Nephron progenitor cell (in vitro differentiated cells): ENCODE measurements at regions not wholly inside any gene's neighbourhood (a gene's known extent, or its start where the extent isn't known, plus 50 kb on each side); places are given as distances from the start of the nearest gene placed in this dataset.
A peak's percentile ranks its signal among the peaks of the same experiment; 100 is the strongest.

Experiments used
- DNase-seq: peaks from one replicate; pipeline ENCODE4 v3.0.0; 2021
- H3K27ac Mint-ChIP-seq: 2 replicates; pipeline ENCODE4 v1.8.0; 2021; ENCODE audit warnings: mild to moderate bottlenecking, moderate library complexity, mixed read lengths
- H3K27me3 Mint-ChIP-seq: 2 replicates; pipeline ENCODE4 v1.8.0; 2021; ENCODE audit warnings: mild to moderate bottlenecking, low read depth, mixed read lengths; ENCODE audit not compliant: poor library complexity
- H3K36me3 Mint-ChIP-seq: 2 replicates; pipeline ENCODE4 v1.8.0; 2021; ENCODE audit warnings: low read depth, mixed read lengths
- H3K4me1 Mint-ChIP-seq: 2 replicates; pipeline ENCODE4 v1.8.0; 2021; ENCODE audit warnings: mixed read lengths
- H3K4me3 Mint-ChIP-seq: 2 replicates; pipeline ENCODE4 v1.8.0; 2021; ENCODE audit warnings: mild to moderate bottlenecking, moderate library complexity, mixed read lengths
- H3K9me3 Mint-ChIP-seq: 2 replicates; pipeline ENCODE4 v1.8.0; 2021; ENCODE audit warnings: mild to moderate bottlenecking, moderate library complexity, mixed read lengths
- CTCF ChIP-seq: fragments of 200-600 bp; sonication (generic); IDR thresholded peaks from 2 replicates; pipeline ENCODE4 v1.5.0; 2021; ENCODE audit warnings: antibody characterized with exemption

- Mint-ChIP-seq H3K9me3 (no peaks in the 10 kb centered on the region), H3K4me1 (no peaks in the 10 kb centered on the region), H3K27me3 (no peaks in the 10 kb centered on the region), H3K27ac (no peak overlapping the region), H3K36me3 (no peaks in the 10 kb centered on the region), H3K4me3 (no peak overlapping the region)
- no peak for TF ChIP-seq CTCF
- DNase-seq: no peak
Measured at GRCh38 chr5:23234197-23234596, 273.2 kb upstream of the PRDM9 start.

DNA sequence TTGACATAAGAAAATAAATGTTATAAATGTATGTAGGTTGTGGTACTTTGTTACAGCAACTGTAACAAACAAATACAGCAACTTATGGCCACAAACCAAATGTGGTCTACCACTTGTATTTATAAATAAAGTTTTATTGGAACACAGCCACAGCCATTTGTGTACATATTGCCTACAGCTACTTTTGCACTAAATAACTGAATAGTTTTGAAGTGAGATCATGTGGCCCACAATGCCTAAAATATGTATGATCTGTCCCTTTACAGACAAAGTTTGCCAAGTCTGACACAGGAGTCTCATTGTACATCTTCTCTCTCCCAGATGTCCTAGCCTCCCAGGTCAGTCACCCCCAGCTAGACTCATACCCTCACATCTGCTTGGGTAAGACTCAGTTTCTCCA lies 283.6 kb upstream of the PRDM9 start:
- no peaks in the 10 kb centered on the region for H3K4me1 Mint-ChIP-seq
- H3K4me3 Mint-ChIP-seq: no peak overlapping the region
- no peaks in the 10 kb centered on the region for H3K36me3 Mint-ChIP-seq
- H3K27me3 Mint-ChIP-seq: no peaks in the 10 kb centered on the region
- no peaks in the 10 kb centered on the region for H3K9me3 Mint-ChIP-seq
- H3K27ac Mint-ChIP-seq: no peak overlapping the region
- no peak for TF ChIP-seq CTCF
- DNase-seq: no peak

- H3K27me3 Mint-ChIP-seq: peaks cover 2% of the 10 kb centered on the region
- no peak overlapping the region for H3K27ac Mint-ChIP-seq
- no peak for DNase-seq
Measured at GRCh38 chr5:23221831-23222230, 285.6 kb upstream of the PRDM9 start.

GRCh38 chr5:23217159-23217558 lies 290.2 kb upstream of the PRDM9 start:
- no peak overlapping the region for H3K4me3 Mint-ChIP-seq
- H3K36me3 Mint-ChIP-seq: no peaks in the 10 kb centered on the region
- H3K27ac Mint-ChIP-seq: no peak overlapping the region
- H3K4me1 Mint-ChIP-seq: no peaks in the 10 kb centered on the region
- no peak for TF ChIP-seq CTCF
- no peak for DNase-seq
- peaks cover 2% of the 10 kb centered on the region for H3K27me3 Mint-ChIP-seq
- H3K9me3 Mint-ChIP-seq: no peaks in the 10 kb centered on the region

More at GRCh38 chr5:23221831-23222230, 285.6 kb upstream of the PRDM9 start:
- Mint-ChIP-seq H3K9me3 (no peaks in the 10 kb centered on the region), H3K4me3 (no peak overlapping the region), H3K36me3 (no peaks in the 10 kb centered on the region), H3K4me1 (no peaks in the 10 kb centered on the region)
- TF ChIP-seq CTCF: no peak

DNA sequence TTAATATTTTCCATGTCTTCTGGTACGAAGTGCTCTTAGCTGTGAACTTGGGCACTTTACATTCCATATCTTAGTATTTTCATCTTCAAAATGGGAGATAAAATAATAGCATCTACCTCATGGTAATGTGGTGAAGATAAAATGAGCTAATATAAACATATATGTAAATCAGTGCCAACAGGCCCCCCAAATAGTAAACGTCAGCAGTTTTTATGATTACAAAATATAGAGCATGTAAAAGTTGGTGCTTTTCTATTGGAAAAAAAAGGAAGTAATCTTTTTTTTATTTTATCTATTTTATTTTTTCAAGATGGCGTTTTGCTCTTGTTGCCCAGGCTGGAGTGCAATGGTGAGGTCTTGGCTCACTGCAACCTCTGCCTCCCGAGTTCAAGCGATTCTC lies 291.1 kb upstream of the PRDM9 start:
- no peaks in the 10 kb centered on the region for H3K4me1 Mint-ChIP-seq
- H3K27ac Mint-ChIP-seq: no peak overlapping the region
- H3K36me3 Mint-ChIP-seq: no peaks in the 10 kb centered on the region
- H3K9me3 Mint-ChIP-seq: no peaks in the 10 kb centered on the region
- no peak for DNase-seq
- peaks cover 2% of the 10 kb centered on the region for H3K27me3 Mint-ChIP-seq
- no peak for TF ChIP-seq CTCF
- no peak overlapping the region for H3K4me3 Mint-ChIP-seq

- Mint-ChIP-seq H3K9me3 (no peaks in the 10 kb centered on the region), H3K4me3 (no peak overlapping the region)
- TF ChIP-seq CTCF: peak; percentile 71
Measured at GRCh38 chr5:23208959-23209431, 298.4 kb upstream of the PRDM9 start.

More at GRCh38 chr5:23208959-23209431, 298.4 kb upstream of the PRDM9 start:
- H3K27me3 Mint-ChIP-seq: no peaks in the 10 kb centered on the region
- no peak overlapping the region for H3K27ac Mint-ChIP-seq
- no peaks in the 10 kb centered on the region for H3K36me3 Mint-ChIP-seq
- H3K4me1 Mint-ChIP-seq: peaks cover 5% of the 10 kb centered on the region
- peak; percentile 23 for DNase-seq
